Panc1 (cell line): ENCODE measurements at regions not wholly inside any gene's neighbourhood (a gene's known extent, or its start where the extent isn't known, plus 50 kb on each side); places are given as distances from the start of the nearest gene placed in this dataset.

ENCODE experiments used
- ATAC-seq: fragments of 200-7000 bp; cut with Tn5 transposase; 2 replicates; pipeline ENCODE4 v1.9.1; 2020; ENCODE audit warnings: mild to moderate bottlenecking, moderate library complexity
- BruUV-seq: library from RNA; stranded (reverse); fragments of 400-500 nt; replicated peaks from 2 replicates; lab custom pipeline; 2021; lab: Mats Ljungman, UMichigan
- CTCF ChIA-PET: fragments of 300-600 bp; sonication (Branson Sonifier 250); formaldehyde crosslinking; loops from one replicate; lab custom pipeline; 2022; ENCODE audit warnings: antibody characterized with exemption; lab: Charles Lee
- POLR2A ChIA-PET: fragments of 300-600 bp; sonication (Branson Sonifier 250); formaldehyde crosslinking; loops from one replicate; lab custom pipeline; 2022; ENCODE audit warnings: antibody characterized with exemption; lab: Charles Lee
- DNase-seq: peaks from one replicate; pipeline ENCODE4 v3.0.0-alpha.2; 2010; ENCODE audit warnings: low read depth, low spot score
- H3K27ac ChIP-seq: 2 replicates; pipeline ENCODE4 v1.5.1; 2011; ENCODE audit warnings: mild to moderate bottlenecking, low read length, inconsistent platforms
- H3K27me3 ChIP-seq: fragments of 200-500 bp; sonication (Bioruptor generic); 2 replicates; pipeline ENCODE4 v1.6.0; 2014; ENCODE audit warnings: low read length, inconsistent platforms; ENCODE audit not compliant: control insufficient read depth, insufficient read depth
- H3K36me3 ChIP-seq: fragments of 200-500 bp; sonication (Bioruptor generic); 2 replicates; pipeline ENCODE4 v1.5.1; 2014; ENCODE audit warnings: inconsistent platforms, mild to moderate bottlenecking, low read length, moderate library complexity; ENCODE audit not compliant: control insufficient read depth, insufficient read depth
- H3K4me1 ChIP-seq: 2 replicates; pipeline ENCODE4 v1.5.1; 2011; ENCODE audit warnings: inconsistent platforms, mild to moderate bottlenecking, low read length, moderate library complexity; ENCODE audit not compliant: control insufficient read depth, insufficient read depth
- H3K4me3 ChIP-seq, 2 experiments: 2 replicates each; pipeline ENCODE4 v1.5.1; 2011 to 2012; ENCODE audit warnings: low read depth in 2 of 2, low read length in 2 of 2, mild to moderate bottlenecking in 2 of 2, inconsistent platforms in 1 of 2, moderate library complexity in 1 of 2
- H3K9me3 ChIP-seq: fragments of 200-500 bp; sonication (Bioruptor generic); 2 replicates; pipeline ENCODE4 v1.5.1; 2014; ENCODE audit warnings: low read depth, mild to moderate bottlenecking, inconsistent platforms, low read length, moderate library complexity; ENCODE audit not compliant: control insufficient read depth, insufficient read depth
- POLR2AphosphoS5 ChIP-seq: IDR thresholded peaks from 2 replicates; pipeline ENCODE4 v1.6.1; 2012; ENCODE audit warnings: mild to moderate bottlenecking, low read depth, low read length, moderate library complexity
- SIN3A ChIP-seq: IDR thresholded peaks from 2 replicates; pipeline ENCODE4 v1.6.1; 2012; ENCODE audit warnings: low read depth, mild to moderate bottlenecking, low read length, moderate library complexity, borderline replicate concordance; ENCODE audit not compliant: insufficient read depth
- TCF7L2 ChIP-seq: IDR thresholded peaks from 2 replicates; pipeline ENCODE4 v1.6.1; 2011; ENCODE audit warnings: mild to moderate bottlenecking, low read depth, low read length, inconsistent platforms
- in situ Hi-C: cut with HindIII; loops from 2 replicates; pipeline ENCODE4 v1.10.0; 2016; ENCODE audit warnings: low sequenced_read_pairs, low pct_unique_long_range_greater_than_20kb
- intact Hi-C: fragments of 100-400 bp; cut with micrococcal nuclease; formaldehyde crosslinking; loops from one replicate; pipeline ENCODE4 v1.10.0; 2022; ENCODE audit not compliant: unreplicated experiment
- TF ChIP-seq, protein P1 (sequence below): fragments of 450-650 bp; IDR thresholded peaks from 2 replicates; pipeline ENCODE4 v1.5.1; 2017; ENCODE audit warnings: mild to moderate bottlenecking
- TF ChIP-seq, protein P2 (sequence below), 2 experiments: IDR thresholded peaks; 2 replicates each; pipeline ENCODE4 v1.6.1; 2011 to 2012; ENCODE audit warnings: low read depth in 2 of 2, control low read depth in 1 of 2, low read length in 1 of 2, mild to moderate bottlenecking in 1 of 2, moderate library complexity in 1 of 2; ENCODE audit not compliant: insufficient read depth in 1 of 2

DNA sequence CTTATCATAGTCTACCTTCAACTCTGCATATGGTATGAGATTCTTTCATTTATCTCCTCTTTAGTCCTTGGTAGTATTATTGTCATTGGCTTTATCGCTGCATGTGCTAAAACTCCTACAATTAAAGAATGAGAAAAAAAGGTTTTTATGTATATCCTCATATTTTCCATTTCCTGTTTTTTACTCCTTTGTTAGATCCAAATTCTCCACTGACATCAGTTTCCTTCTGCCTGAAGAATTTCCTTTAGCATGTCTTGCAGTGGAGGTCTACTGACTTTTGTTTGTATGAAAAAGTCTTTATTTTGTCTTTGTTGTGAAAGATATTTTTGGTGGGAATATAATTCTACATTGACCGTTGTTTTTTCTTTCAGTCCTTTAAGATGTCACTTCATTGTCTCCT lies 81.0 kb upstream of the TNIK start:
- POLR2A ChIA-PET, result no interaction called here

DNA sequence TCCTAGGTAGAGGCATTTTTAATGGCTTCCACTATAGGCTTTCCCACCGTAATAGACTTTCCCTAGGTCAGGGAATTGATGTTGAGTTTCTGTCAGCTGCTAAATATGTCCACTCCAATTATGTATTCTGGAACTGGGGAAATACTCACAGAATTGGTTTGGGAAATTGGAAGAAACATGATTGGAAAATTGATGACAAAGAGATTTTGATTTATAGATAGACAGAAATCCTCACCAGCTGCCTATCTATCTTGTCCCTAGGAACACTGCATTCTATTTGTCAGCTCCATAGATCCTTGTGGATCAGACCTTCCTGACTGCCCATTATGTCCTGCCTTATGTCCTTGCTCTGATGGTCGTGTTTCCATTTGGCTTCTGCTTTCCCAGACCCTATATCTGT lies 75.6 kb upstream of the TNIK start:
- intact Hi-C loops, result no loop called here
- POLR2A ChIA-PET, result no interaction called here

More for the DNA sequence above, 81.0 kb upstream of the TNIK start:
- CTCF ChIA-PET, result no interaction called here
- Histone ChIP-seq H3K4me1 (no peaks in the 10 kb centered on the region), H3K27ac (no peak overlapping the region), H3K9me3 (no peaks in the 10 kb centered on the region), H3K4me3 (no peak overlapping the region), H3K27me3 (no peaks in the 10 kb centered on the region), H3K36me3 (no peaks in the 10 kb centered on the region)
- no peak for DNase-seq
- intact Hi-C loops, result no loop called here
- TF ChIP-seq SIN3A, result no peak
- TF ChIP-seq, protein P1, sequence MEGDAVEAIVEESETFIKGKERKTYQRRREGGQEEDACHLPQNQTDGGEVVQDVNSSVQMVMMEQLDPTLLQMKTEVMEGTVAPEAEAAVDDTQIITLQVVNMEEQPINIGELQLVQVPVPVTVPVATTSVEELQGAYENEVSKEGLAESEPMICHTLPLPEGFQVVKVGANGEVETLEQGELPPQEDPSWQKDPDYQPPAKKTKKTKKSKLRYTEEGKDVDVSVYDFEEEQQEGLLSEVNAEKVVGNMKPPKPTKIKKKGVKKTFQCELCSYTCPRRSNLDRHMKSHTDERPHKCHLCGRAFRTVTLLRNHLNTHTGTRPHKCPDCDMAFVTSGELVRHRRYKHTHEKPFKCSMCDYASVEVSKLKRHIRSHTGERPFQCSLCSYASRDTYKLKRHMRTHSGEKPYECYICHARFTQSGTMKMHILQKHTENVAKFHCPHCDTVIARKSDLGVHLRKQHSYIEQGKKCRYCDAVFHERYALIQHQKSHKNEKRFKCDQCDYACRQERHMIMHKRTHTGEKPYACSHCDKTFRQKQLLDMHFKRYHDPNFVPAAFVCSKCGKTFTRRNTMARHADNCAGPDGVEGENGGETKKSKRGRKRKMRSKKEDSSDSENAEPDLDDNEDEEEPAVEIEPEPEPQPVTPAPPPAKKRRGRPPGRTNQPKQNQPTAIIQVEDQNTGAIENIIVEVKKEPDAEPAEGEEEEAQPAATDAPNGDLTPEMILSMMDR, result no peak
- TF ChIP-seq POLR2AphosphoS5, result no peak
- no peak for TF ChIP-seq TCF7L2
- TF ChIP-seq, protein P2, sequence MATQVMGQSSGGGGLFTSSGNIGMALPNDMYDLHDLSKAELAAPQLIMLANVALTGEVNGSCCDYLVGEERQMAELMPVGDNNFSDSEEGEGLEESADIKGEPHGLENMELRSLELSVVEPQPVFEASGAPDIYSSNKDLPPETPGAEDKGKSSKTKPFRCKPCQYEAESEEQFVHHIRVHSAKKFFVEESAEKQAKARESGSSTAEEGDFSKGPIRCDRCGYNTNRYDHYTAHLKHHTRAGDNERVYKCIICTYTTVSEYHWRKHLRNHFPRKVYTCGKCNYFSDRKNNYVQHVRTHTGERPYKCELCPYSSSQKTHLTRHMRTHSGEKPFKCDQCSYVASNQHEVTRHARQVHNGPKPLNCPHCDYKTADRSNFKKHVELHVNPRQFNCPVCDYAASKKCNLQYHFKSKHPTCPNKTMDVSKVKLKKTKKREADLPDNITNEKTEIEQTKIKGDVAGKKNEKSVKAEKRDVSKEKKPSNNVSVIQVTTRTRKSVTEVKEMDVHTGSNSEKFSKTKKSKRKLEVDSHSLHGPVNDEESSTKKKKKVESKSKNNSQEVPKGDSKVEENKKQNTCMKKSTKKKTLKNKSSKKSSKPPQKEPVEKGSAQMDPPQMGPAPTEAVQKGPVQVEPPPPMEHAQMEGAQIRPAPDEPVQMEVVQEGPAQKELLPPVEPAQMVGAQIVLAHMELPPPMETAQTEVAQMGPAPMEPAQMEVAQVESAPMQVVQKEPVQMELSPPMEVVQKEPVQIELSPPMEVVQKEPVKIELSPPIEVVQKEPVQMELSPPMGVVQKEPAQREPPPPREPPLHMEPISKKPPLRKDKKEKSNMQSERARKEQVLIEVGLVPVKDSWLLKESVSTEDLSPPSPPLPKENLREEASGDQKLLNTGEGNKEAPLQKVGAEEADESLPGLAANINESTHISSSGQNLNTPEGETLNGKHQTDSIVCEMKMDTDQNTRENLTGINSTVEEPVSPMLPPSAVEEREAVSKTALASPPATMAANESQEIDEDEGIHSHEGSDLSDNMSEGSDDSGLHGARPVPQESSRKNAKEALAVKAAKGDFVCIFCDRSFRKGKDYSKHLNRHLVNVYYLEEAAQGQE (IDR thresholded peaks at IDR 0.05; ENCODE audit: insufficient read depth in 1 of 2, low read depth in 2 of 2, low read length in 1 of 2), result no peak
- BruUV-seq, result no TSS peak
- no peak for ATAC-seq
- in situ Hi-C loops, result no loop called here

More for the DNA sequence above, 75.6 kb upstream of the TNIK start:
- CTCF ChIA-PET, result no interaction called here
- in situ Hi-C loops, result no loop called here
- ATAC-seq, result no peak
- H3K4me1 ChIP-seq, result no peaks in the 10 kb centered on the region
- no TSS peak for BruUV-seq
- no peaks in the 10 kb centered on the region for H3K9me3 ChIP-seq
- no peaks in the 10 kb centered on the region for H3K27me3 ChIP-seq
- TF ChIP-seq, protein P1, result no peak
- TF ChIP-seq TCF7L2, result no peak
- no peak for TF ChIP-seq SIN3A
- no peak overlapping the region for H3K4me3 ChIP-seq
- no peak for DNase-seq
- H3K27ac ChIP-seq, result no peak overlapping the region
- H3K36me3 ChIP-seq, result no peaks in the 10 kb centered on the region
